ENCODE measurements at regions not wholly inside any gene's neighbourhood (a gene's known extent, or its start where the extent isn't known, plus 50 kb on each side); places are given as distances from the start of the nearest gene placed in this dataset.

DNA sequence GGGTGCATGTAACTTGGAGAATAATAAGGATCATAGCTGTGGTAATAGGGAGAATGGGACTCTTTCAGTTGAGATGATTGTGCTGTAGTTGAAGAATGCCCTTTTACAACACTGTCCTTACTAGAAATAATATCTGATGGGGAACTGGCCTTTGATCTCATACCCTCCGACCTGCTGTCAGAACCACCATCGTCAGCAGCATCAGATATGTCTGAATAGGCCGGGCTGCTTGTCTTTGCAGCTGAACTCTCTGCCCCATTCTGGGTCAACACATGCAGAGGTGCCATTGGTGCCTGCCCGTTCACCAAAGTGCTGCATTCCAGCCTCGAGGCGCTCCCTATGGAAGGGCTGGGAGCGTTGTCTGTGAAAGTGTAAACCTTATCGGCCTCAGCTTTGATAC is 99.1 kb downstream of the ZNF608 start:
- no peak for DNase-seq (ENCODE audit: low read depth)

DNA sequence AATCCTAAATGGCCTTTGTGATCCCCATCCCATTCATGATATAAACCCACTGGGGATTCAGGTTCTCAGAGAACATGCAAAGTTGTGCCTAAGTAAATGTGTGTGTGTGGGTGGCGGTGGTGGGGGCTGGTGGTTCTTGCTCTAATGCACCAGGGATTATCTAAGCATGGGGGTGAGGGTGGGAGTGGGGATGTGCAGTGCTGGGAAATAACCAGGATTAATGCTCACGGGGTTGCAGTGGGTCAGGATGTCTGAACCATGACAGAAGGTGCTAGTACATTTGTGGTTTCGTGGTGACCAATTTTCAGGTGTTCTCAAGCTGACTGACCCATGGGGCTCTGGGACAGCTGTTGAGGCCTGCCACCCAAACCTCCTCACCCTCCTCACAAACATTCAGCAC is 101.0 kb downstream of the ZNF608 start:
- DNase-seq (ENCODE audit: low read depth) = peak; percentile 74

DNA sequence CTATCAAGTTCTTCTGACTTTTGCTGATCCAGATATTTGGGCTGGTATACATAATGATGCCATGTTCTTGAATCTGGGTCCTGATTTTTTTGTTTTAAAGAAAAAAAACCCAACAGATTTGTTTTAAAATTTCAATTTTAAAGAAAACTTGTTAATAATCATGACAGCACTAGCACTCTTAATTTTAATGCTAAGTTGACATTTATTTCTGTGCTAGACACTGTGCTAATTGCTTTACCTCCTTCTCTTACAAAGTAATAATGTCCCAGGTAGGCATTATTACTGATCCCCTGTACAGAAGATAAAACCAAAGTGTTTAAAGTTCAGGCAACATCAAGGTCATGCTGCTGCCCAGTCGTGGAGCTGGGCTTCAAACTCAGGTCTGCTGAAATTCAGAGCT is 101.9 kb downstream of the ZNF608 start:
- DNase-seq (ENCODE audit: low read depth) = no peak

DNA sequence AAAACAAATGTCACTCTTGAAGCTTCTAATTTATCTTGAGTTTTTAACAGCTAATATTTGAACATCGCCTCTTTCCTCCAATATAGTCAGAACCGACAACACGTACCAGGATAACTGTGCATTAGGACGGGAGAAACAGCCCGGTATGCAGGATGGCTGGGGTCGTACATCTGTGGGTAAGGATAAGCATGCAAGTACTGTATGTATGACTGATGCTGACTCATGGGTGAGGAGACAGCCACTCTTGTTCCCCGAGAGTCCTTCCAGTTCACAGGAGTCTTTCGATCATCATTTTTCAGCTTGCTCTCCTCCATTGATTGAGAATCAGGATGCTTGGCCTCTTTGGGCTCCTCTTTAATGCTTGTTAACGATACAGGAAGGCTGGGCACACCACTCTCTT is 102.3 kb downstream of the ZNF608 start:
- no peak for DNase-seq (ENCODE audit: low read depth)

DNA sequence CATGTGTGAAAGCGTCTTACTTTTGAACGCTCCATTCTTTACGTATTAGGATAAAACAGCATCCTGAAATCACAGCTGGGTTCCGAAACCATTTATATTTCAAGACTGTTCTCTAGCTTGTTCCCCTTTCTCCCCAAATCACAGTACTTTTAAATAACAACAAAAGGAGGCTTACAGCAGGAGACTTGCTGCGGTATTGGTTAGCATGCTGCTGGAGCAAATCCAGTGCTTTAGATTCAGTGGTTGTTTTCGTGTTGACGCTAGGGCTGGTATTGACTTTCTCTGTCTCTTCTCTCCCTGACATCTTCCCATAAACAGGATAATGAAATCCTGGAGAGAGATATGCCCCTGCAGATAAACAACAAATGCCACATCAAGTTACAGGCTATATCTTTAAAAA is 103.1 kb downstream of the ZNF608 start:
- no peak for DNase-seq (ENCODE audit: low read depth)

DNA sequence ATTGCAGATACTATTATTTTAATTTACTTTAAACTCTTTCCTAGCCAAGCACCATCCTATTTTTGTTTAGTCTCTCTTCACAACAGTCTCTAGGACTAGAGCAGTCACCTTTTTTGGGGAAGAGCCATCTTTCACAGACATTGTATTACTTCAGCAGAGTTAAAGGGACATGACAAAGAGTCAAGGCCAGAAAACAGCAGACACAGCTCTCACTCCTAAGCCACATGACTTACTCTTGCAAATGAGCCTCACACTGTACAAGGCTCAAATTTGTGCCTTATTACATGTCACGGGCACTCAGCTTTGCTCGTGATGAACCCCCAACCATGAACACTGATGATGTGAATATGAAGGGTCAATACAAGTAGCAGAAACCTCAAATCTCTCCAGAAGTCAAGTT is 104.3 kb downstream of the ZNF608 start:
- DNase-seq (ENCODE audit: low read depth) = no peak

DNA sequence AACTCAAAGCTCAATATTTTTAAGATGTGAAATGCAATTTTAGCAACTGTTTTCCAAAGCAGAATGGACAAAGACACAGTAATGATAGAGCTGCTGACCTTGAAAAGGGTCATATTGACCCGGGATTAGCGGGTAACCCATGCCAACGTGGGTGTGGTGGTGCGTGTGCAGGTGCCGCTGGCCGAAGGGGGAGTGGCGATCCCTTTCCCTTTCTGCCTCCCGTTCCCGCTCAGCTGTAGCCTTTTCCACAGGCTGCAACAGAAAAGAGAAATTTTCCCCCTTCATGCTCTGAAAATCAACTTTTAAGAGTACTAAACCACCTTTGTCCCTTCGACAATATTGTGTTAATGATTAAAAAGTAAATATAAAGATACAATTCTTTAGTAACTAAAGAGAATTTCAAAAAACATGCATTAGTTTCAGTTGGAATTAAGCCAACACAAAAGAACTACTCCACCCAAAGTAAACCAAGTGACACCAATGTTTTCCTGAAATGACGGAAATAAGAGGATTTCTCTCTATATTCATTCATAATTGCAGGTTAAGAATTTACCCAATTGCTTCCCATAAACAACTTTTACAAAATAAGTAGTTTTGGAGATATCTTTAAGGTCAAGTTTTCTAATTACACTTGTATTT is 105.2 kb downstream of the ZNF608 start:
- DNase-seq (ENCODE audit: low read depth) = no peak

DNA sequence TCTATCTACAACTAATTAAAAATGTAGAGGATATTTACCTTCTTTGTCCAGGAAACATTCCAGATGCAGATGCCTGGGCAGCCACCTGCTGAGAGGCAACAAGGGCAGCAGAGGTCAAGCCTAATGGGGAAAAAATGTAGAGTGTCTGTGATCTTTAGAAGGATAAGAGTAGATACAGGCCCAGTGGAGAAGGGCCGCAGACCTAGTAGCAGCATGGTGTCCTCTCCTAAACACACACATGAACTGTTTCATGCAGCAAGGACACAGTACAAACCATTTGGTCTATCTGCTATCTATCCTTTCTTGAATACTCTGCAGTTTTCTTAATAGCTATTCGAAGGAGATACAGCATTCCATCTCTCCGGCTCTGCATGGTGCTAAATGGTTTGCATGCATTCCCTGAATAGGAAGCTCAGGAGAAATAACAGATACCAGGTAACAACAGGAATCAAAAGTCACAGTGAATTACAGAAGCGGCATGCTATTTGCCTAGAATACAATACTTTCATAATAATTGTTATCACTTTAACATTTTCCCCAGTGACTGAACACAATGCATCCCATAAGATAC is 107.3 kb downstream of the ZNF608 start:
- DNase-seq (ENCODE audit: low read depth) = no peak

DNA sequence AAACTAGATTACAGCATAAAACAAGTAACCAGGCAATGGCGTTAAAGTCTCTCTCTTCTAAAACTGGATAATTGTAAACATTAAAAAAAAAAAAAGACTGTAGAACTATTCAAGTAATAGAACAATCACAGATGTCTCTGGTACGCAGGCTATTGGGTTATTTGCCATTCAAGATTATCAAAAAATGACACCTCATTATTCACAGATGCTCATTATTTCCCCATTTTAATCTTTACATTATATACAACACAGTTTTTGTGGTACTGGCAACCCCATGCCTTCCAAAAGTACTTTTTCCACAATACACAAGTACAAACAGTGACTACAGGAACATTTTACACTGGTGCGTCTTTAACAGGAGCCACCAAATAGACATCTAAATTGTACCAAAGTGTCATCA is 109.4 kb downstream of the ZNF608 start:
- no peak for DNase-seq (ENCODE audit: low read depth)

DNA sequence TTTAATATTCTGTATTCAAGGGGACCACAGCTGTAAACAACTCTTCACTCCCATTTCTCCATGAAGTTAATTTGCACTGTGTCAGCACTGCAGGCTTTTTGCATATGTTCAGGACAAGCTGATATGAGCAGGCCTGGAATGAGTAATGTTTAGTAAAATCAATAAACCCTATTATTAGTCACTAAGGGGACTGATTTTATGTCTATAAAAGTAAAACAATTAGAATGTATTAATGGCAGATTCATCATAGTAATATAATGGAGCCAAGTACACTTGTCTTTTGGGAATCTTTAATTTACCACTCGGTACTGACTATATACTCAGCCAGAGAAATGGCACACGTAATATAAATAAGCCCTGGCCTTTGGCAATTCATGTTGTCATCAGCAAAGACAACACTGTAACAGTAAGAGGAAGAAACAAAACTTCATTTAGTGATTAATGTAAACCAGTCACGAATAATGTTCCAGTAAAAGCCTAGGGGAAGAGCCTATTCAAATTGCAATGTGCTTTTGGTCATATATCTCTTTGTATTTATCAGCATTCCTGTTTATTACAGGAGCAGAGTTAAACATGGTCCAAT is 111.6 kb downstream of the ZNF608 start:
- no peak for DNase-seq (ENCODE audit: low read depth)

DNA sequence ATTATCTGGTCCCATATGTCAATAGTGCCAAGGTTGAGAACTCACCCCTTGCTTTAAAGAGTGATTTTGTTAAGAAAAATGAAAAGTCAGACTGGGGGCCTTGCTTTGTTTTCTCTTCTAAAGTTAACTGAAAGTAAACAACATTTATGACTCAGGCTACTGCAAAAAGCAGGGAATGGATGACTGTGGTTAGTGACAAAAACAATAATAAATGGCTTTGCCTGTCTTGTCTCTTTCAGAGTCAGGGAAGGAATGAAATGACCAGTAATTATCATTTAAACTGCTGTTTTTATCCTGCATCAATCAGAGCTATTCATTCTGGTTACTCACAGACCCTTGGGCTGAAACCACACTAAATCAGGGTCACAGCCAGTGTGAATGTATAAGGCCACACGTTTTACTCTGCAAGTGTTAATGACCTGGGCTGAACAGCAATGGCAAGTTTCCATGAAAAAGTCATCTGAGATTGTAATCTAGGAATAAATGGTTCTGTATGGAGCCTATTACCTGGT is 112.2 kb downstream of the ZNF608 start:
- peak; percentile 34 for DNase-seq (ENCODE audit: low read depth)

DNA sequence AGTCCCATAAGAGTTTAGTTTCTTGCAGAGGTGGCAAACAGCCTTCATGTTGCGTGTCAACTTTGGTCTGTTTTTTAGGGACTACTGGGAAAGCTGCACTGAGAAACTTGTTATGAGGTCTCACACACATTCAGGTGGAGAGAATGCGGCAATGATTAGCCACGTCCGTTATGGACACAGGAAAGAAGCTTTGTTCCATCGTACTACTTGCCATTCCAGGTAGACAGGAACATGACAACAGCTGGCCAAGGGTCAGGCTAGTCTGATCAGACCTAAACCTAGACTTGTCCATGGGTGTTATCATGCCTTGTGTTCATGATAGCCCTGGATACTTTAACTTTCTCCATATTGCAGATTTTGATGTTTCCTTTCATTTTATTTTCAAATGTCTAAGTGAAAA is 113.2 kb downstream of the ZNF608 start:
- DNase-seq (ENCODE audit: low read depth) = no peak

DNA sequence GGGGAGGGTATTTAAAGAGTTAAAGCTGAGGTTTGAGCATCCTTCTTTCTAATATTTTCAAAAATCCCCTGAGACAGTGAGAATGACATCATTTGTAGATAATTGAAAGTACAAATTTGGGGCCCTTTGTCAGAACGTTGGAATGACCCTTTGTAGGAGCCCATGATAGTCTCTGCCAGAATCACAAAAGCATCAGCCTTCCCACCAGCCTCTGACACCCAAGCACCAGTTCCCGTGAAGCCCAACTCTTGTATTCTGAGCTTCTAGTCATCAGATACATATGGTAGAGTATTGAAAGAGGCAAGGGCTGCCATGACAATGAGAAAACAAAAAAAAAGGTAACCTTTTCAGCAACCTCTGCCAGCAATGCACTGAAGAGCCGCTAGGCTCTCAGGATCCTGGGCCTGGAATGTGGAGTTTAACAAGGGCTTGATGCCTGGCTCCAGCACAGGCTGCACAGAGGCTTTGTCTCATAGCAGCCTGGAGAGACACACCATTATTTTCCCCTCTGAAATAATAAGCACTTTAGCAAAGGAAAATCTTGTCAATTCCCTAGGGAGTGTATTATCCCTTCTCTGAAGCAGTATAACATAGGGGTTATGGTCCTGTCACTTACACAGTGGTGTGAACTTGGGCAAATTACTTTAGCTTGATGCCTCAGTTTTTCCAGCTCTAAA is 114.4 kb downstream of the ZNF608 start:
- no peak for DNase-seq (ENCODE audit: low read depth)

DNA sequence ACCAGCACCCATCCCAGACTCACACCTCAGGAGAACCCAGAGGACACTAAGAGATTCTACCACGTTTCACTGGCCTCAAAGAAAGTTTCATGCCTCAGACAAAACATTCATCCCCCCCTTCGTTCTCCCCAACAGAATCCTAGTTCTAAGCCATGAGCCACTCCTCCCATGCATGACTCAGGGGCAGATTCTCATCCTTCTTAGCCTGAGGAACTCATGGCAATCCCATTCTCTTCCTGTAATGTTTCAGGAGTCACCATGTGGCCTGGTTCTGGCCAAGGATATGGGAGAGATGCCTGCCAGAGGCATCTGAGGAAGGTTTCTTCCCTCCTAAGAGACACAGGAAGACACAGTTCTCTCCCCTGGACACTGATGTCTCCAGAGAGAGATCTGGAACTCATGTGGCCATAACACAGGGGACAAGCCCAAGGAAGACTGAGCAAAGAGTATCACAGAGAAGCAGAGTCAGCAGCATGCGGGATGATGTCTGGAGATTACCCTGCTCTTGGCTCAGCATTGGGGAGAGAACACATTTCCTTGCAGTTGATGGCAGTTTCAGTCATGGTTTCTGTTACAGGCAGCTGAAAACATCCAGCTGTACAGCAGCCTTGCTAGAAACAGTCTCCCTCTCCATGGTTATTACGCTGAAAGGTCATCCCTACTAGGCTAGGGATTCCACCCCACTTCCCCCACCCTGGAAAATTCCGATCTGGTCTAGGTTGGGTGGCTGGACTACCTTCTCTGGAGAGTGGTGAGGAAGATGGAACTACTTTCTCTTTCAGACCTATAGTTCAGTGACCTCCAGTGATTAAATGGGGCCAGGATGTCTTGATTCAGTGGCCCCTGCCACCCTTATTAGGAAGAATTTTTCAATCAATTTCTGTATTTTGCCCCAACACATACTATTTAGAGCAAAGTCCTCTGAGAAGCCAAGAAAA is 115.4 kb downstream of the ZNF608 start:
- no peak for DNase-seq (ENCODE audit: low read depth)

DNA sequence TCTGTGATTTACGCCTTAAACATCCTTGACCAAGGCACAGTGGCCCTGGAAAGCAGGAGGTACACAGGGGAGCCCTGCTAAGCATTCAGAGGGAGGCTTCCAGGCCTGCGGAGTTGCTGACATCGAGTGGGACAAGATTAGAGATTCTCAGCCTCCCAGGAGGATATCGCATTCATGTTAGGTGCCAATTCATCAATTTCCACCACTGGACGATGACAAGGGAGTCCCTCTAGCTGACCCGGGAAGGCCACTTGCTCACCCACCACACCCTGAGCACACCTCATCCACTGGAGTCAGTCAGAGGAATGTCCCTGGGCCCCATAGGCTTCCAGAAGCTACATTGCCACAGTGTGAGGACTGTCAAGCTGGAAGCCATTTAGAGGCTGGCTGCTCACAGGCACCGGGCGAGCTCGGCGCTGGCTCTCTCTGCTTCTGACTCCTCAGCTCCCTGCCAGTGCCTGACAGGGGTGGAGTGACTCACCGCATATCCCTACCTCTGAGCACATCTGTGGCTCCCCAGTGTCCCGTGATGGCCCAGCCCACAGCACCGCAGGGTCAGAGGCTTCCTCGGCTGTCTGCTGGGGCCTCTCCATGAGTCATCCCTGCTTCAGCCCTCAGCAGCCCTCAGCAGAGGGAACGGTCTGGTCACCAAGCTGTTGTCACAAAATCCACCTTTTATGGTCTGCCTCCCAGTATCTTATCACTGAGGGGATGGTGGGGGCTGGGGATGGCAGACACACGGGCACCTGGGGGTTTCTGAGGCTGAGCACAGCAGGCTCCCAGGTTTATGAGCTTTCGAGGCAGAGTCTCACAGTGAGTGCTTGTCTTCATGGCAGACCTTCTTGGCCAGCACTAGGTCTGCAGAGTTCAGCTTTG is 117.5 kb downstream of the ZNF608 start:
- DNase-seq (ENCODE audit: low read depth) = peak; percentile 97

DNA sequence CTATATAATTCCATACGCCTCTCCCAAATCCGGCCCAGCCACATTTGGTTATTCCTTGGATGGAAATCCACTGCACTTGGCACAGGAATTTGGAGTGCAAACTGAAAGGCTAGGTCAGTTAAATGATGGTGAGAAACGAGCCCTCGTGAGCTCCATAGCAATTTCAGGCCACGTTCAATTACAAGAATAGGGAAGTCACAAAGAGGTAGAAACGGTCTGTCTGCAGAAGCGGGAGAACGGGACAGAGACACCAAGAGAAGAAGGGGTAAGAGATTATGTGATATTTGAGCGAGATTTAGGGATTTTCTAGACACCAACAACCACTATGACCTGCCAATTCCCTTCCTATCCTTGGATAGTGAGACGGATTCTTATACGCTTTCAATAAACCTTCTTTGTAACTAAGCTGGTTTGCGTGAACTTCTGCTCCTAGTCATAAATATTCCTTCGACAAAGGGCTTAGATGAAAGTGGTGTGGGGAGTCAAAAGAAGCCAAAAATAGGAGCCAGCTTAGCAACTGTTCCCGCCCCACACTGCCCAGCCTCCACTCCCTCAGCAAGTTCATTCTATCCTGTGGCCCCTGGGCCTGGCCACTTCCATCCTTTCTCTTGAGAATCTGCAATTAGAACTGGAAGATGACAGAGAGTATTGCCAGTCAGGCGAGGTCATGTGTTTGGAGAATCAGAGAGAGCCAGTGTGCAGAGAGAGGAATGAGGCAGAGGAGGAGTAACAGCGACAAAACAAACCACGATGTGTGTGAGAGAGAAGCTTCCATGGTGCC is 118.4 kb downstream of the ZNF608 start:
- peak; percentile 73 for DNase-seq (ENCODE audit: low read depth)

DNA sequence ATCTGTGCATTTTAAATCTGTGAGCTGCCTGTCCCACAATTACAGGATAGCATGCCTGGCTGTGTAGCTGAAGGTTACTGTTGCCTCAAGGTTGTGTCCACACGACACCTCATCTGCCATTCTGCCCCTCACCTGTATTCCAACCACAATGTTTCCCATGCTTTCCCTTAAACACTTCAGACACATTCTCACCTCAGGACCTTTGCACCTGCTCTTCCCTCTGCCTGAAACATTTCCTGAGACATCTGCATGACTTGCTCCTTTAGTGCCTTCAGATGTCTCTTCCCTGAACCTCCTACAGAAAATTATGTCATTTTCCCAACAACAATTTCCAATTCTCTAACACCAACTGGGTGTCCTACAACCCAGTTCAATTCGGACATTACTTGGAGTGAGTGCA is 120.4 kb downstream of the ZNF608 start:
- no peak for DNase-seq (ENCODE audit: low read depth)

DNA sequence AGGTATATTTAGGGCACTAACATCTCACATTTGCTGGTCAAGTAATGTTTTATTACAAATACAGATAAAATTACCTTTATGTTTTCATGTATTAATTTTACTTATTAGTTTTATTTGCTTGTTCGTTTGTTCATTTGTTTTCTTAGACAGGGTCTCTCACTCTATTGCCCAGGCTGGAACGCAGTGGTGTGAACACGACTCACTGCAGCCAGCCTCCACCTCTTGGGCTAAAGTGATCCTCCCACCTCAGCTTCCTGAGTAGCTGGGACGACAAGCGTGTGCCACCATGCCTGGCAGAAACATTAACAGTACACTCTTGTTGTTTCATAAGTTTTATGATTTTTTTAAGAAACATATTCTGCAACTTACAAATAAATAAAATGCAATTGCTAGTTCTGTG is 123.2 kb downstream of the ZNF608 start:
- DNase-seq (ENCODE audit: low read depth) = no peak

DNA sequence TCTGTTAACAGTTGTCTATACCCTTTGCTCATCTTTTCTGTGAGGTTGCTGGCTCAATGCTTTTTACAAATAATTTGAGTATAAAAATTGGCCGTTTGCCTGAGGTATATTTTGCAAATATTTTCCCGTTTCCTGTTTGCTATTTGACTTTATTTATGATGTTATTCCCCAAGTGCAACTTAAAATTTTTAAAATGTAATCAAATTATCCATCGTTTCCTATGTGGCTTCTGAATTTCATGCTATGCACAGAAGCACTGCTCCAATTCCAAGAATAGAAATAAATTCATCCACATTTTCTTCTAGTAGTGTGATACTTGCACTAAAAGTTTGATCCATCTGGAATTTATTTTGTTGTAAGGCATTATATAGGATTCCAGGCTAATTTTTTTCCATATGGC is 123.6 kb downstream of the ZNF608 start:
- no peak for DNase-seq (ENCODE audit: low read depth)

DNA sequence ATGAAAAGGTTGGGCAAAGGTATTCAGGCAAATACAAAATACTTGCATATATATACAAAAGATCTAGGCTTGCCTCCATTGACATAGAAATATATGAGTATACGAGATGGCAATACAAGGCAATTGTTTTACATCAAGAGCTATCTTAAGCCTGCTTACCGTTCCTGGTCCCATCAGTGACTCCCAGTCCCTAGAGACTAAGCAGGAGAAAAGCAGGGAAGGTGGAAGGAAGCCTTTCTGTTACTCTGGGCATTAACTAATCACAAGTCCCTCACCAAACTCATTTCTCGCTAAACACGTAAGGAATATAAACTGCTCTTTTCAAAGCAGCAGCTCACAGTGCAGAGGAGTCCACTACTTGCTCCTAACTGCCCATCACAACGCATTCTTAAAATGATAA is 125.2 kb downstream of the ZNF608 start:
- no peak for DNase-seq (ENCODE audit: low read depth)
